Endodermal cell (in vitro differentiated cells): ENCODE measurements at regions not wholly inside any gene's neighbourhood (a gene's known extent, or its start where the extent isn't known, plus 50 kb on each side); places are given as distances from the start of the nearest gene placed in this dataset.
"Not testable (repeated sequence)": the region's sequence is repeated elsewhere in the genome, so short reads cannot be mapped to it uniquely, and the experiment has no call there.

ENCODE experiments used
- DNase-seq: peaks from one replicate; pipeline ENCODE4 v3.0.0-alpha.2; 2017
- H3K27ac ChIP-seq: 2 replicates; pipeline ENCODE4 v1.5.1; 2013; ENCODE audit warnings: mild to moderate bottlenecking, low read depth, low read length, moderate library complexity
- H3K27me3 ChIP-seq: 2 replicates; pipeline ENCODE4 v1.6.1; 2013; ENCODE audit warnings: mild to moderate bottlenecking, low read length, moderate library complexity; ENCODE audit not compliant: insufficient read depth, control insufficient read depth, poor library complexity, severe bottlenecking
- H3K36me3 ChIP-seq: 2 replicates; pipeline ENCODE4 v1.7.0; 2013; ENCODE audit warnings: mild to moderate bottlenecking, low read length, moderate library complexity; ENCODE audit not compliant: control insufficient read depth, insufficient read depth
- H3K4me1 ChIP-seq: one replicate; pipeline ENCODE4 v1.7.0; 2013; ENCODE audit warnings: low read length; ENCODE audit not compliant: control insufficient read depth, insufficient read depth
- H3K4me3 ChIP-seq: 2 replicates; pipeline ENCODE4 v1.5.1; 2013; ENCODE audit warnings: mild to moderate bottlenecking, low read length, moderate library complexity
- H3K9ac ChIP-seq: 2 replicates; pipeline ENCODE4 v1.6.1; 2013; ENCODE audit warnings: mild to moderate bottlenecking, low read length, moderate library complexity; ENCODE audit not compliant: poor library complexity, severe bottlenecking; ENCODE audit errors: extremely low read depth
- H3K9me3 ChIP-seq: 2 replicates; pipeline ENCODE4 v1.6.1; 2013; ENCODE audit warnings: mild to moderate bottlenecking, low read length, moderate library complexity; ENCODE audit not compliant: control insufficient read depth
- H3K27ac Mint-ChIP-seq: 2 replicates; pipeline ENCODE4 v1.8.0; 2020; ENCODE audit warnings: mixed read lengths
- H3K27me3 Mint-ChIP-seq: 2 replicates; pipeline ENCODE4 v1.8.0; 2021; ENCODE audit warnings: mild to moderate bottlenecking, mixed read lengths; ENCODE audit not compliant: insufficient read depth
- H3K36me3 Mint-ChIP-seq: 2 replicates; pipeline ENCODE4 v1.8.0; 2020; ENCODE audit warnings: low read depth, mixed read lengths
- H3K4me1 Mint-ChIP-seq: 2 replicates; pipeline ENCODE4 v1.8.0; 2020; ENCODE audit warnings: mixed read lengths
- H3K4me3 Mint-ChIP-seq: 2 replicates; pipeline ENCODE4 v1.8.0; 2020; ENCODE audit warnings: mild to moderate bottlenecking, moderate library complexity, mixed read lengths
- H3K9me3 Mint-ChIP-seq: 2 replicates; pipeline ENCODE4 v1.8.0; 2020; ENCODE audit warnings: mild to moderate bottlenecking, mixed read lengths
- CTCF ChIP-seq: fragments of 200-600 bp; sonication (generic); conservative IDR thresholded peaks from 2 replicates; pipeline ENCODE4 v1.5.0; 2021; ENCODE audit warnings: antibody characterized with exemption, mild to moderate bottlenecking
- WGBS, 2 experiments: methylation state at CpG; one replicate each; pipeline versions ENCODE4 v1.1.5 to v1.1.7; 2013; ENCODE audit warnings: missing lambda C conversion rate in 2 of 2, mixed read lengths in 1 of 2; ENCODE audit not compliant: insufficient coverage in 1 of 2, insufficient read length in 1 of 2; 5-methylcytosine and 5-hydroxymethylcytosine counted together

- Mint-ChIP-seq H3K4me1 (no peaks in the 10 kb centered on the region), H3K36me3 (no peaks in the 10 kb centered on the region), H3K4me3 (no peak overlapping the region), H3K27ac (no peak overlapping the region), H3K27me3 (no peaks in the 10 kb centered on the region), H3K9me3 (no peaks in the 10 kb centered on the region)
- H3K9ac ChIP-seq, result no peak overlapping the region
- no peak for DNase-seq
- WGBS, 2 experiments, result 83 to 89% methylated on average over 1 to 2 of the region's 2 CpGs
- no peaks in the 10 kb centered on the region for H3K4me1 ChIP-seq
- no peak overlapping the region for H3K4me3 ChIP-seq
- no peak for TF ChIP-seq CTCF
- H3K27me3 ChIP-seq, result no peaks in the 10 kb centered on the region
- no peaks in the 10 kb centered on the region for H3K9me3 ChIP-seq
- no peak overlapping the region for H3K27ac ChIP-seq
- H3K36me3 ChIP-seq, result no peaks in the 10 kb centered on the region
These were observed 658.2 kb downstream of the TDRD15 start for GRCh38 chr2:21781962-21782361.

- H3K9ac ChIP-seq, result no peak overlapping the region
- no peak overlapping the region for H3K27ac ChIP-seq
- H3K9me3 Mint-ChIP-seq, result no peaks in the 10 kb centered on the region
- no peak for DNase-seq
- no peaks in the 10 kb centered on the region for H3K36me3 Mint-ChIP-seq
- no peaks in the 10 kb centered on the region for H3K27me3 Mint-ChIP-seq
- WGBS, 2 experiments, result 89% methylated on average over 3 to 6 of the region's 6 CpGs
- no peak overlapping the region for H3K27ac Mint-ChIP-seq
- no peaks in the 10 kb centered on the region for H3K4me1 Mint-ChIP-seq
- H3K4me1 ChIP-seq, result no peaks in the 10 kb centered on the region
- no peak overlapping the region for H3K4me3 Mint-ChIP-seq
- no peak overlapping the region for H3K4me3 ChIP-seq
- no peaks in the 10 kb centered on the region for H3K9me3 ChIP-seq
- H3K36me3 ChIP-seq, result no peaks in the 10 kb centered on the region
- TF ChIP-seq CTCF, result no peak
- H3K27me3 ChIP-seq, result no peaks in the 10 kb centered on the region
These were observed 659.1 kb downstream of the TDRD15 start for GRCh38 chr2:21782866-21783265.

GRCh38 chr2:21787941-21788340, 664.2 kb downstream of the TDRD15 start:
- 92 to 100% methylated on average over 1 of the region's 1 CpG for WGBS, 2 experiments
- Histone ChIP-seq H3K27ac (no peak overlapping the region), H3K27me3 (no peaks in the 10 kb centered on the region), H3K9me3 (no peaks in the 10 kb centered on the region), H3K36me3 (no peaks in the 10 kb centered on the region), H3K9ac (no peak overlapping the region), H3K4me1 (no peaks in the 10 kb centered on the region), H3K4me3 (no peak overlapping the region)
- no peak for DNase-seq
- TF ChIP-seq CTCF, result no peak
- Mint-ChIP-seq H3K27me3 (no peaks in the 10 kb centered on the region), H3K36me3 (no peaks in the 10 kb centered on the region), H3K27ac (no peak overlapping the region), H3K4me1 (no peaks in the 10 kb centered on the region), H3K9me3 (no peaks in the 10 kb centered on the region), H3K4me3 (no peak overlapping the region)

GRCh38 chr2:21790311-21790710, 666.5 kb downstream of the TDRD15 start:
- not testable (repeated sequence) for H3K36me3 ChIP-seq, H3K9me3 Mint-ChIP-seq, H3K9me3 ChIP-seq, H3K27ac ChIP-seq, H3K4me1 ChIP-seq, DNase-seq, H3K4me3 ChIP-seq, H3K27me3 Mint-ChIP-seq, H3K4me3 Mint-ChIP-seq, H3K27ac Mint-ChIP-seq, H3K27me3 ChIP-seq, H3K9ac ChIP-seq, H3K36me3 Mint-ChIP-seq, H3K4me1 Mint-ChIP-seq
- 92 to 100% methylated on average over 2 to 6 of the region's 6 CpGs for WGBS, 2 experiments
